HG02678 (cell line): ENCODE measurements at regions not wholly inside any gene's neighbourhood (a gene's known extent, or its start where the extent isn't known, plus 50 kb on each side); places are given as distances from the start of the nearest gene placed in this dataset.

Experiments used
- ATAC-seq: cut with Tn5 transposase; IDR thresholded peaks from one replicate; pipeline ENCODE4 v1.9.1; 2021; ENCODE audit warnings: mild to moderate bottlenecking, moderate library complexity; ENCODE audit not compliant: unreplicated experiment

GRCh38 chr17:77320044-77320440 lies 179.3 kb downstream of the SEC14L1 start:
- no peak for ATAC-seq

- ATAC-seq = no peak
These were observed 179.9 kb downstream of the SEC14L1 start for GRCh38 chr17:77320485-77321256.

- ATAC-seq = no peak
These were observed 181.1 kb downstream of the SEC14L1 start for GRCh38 chr17:77321649-77322513.

GRCh38 chr17:77322514-77323412 lies 182.0 kb downstream of the SEC14L1 start:
- ATAC-seq = no peak

- no peak for ATAC-seq
These were observed 182.8 kb downstream of the SEC14L1 start for GRCh38 chr17:77323413-77324171.

GRCh38 chr17:77324227-77324626 lies 183.5 kb downstream of the SEC14L1 start:
- ATAC-seq = no peak

GRCh38 chr17:77325577-77326075 lies 184.9 kb downstream of the SEC14L1 start:
- ATAC-seq = peak; percentile 28

GRCh38 chr17:77326076-77326591 lies 185.4 kb downstream of the SEC14L1 start:
- ATAC-seq = no peak

- ATAC-seq = no peak
These were observed 185.9 kb downstream of the SEC14L1 start for GRCh38 chr17:77326636-77327035.

- no peak for ATAC-seq
These were observed 186.4 kb downstream of the SEC14L1 start for GRCh38 chr17:77327181-77327565.

GRCh38 chr17:77327566-77328464 lies 187.0 kb downstream of the SEC14L1 start:
- ATAC-seq = no peak

- no peak for ATAC-seq
These were observed 188.3 kb downstream of the SEC14L1 start for GRCh38 chr17:77328823-77329740.

- ATAC-seq = no peak
These were observed 189.2 kb downstream of the SEC14L1 start for GRCh38 chr17:77329741-77330531.

- ATAC-seq = no peak
These were observed 189.9 kb downstream of the SEC14L1 start for GRCh38 chr17:77330602-77331081.

GRCh38 chr17:77331301-77331864 lies 190.6 kb downstream of the SEC14L1 start:
- peak; percentile 73 for ATAC-seq
